Sigmoid colon (tissue), 4 donors: ENCODE measurements at regions not wholly inside any gene's neighbourhood (a gene's known extent, or its start where the extent isn't known, plus 50 kb on each side); places are given as distances from the start of the nearest gene placed in this dataset.

Experiments used
- CTCF ChIP-seq, 4 experiments: fragments of 450-650 bp in 3 of 4; fragments of 200-600 bp in 1 of 4; IDR thresholded peaks; one replicate each; pipeline ENCODE4 v1.5.1; 2016 to 2019; ENCODE audit warnings: antibody characterized with exemption in 4 of 4, mild to moderate bottlenecking in 3 of 4, moderate library complexity in 2 of 4
- POLR2A ChIP-seq, 2 donors: fragments of 450-650 bp; IDR thresholded peaks; one replicate each; pipeline ENCODE4 v1.6.1; 2016; ENCODE audit warnings: antibody characterized with exemption in 2 of 2, mild to moderate bottlenecking in 2 of 2, moderate library complexity in 2 of 2
- POLR2AphosphoS5 ChIP-seq, 4 donors: sonication (generic); formaldehyde crosslinking; IDR thresholded peaks; one replicate each; pipeline ENCODE4 v1.6.1; 2017; ENCODE audit warnings: antibody characterized with exemption in 4 of 4

- TF ChIP-seq CTCF (IDR thresholded peaks at IDR 0.05) (no peak), POLR2A (IDR thresholded peaks at IDR 0.05) (no peak), POLR2AphosphoS5 (IDR thresholded peaks at IDR 0.05) (no peak)
These were observed 514.7 kb downstream of the NUF2 start for GRCh38 chr1:163836481-163836880.
